Aorta (tissue), 5 donors: ENCODE measurements at regions not wholly inside any gene's neighbourhood (a gene's known extent, or its start where the extent isn't known, plus 50 kb on each side); places are given as distances from the start of the nearest gene placed in this dataset.

Source experiments
- ATAC-seq: fragments of 200-7000 bp; cut with Tn5 transposase; one replicate; pipeline ENCODE4 v1.9.1; 2022; ENCODE audit warnings: moderate library complexity; ENCODE audit not compliant: low FRiP score
- DNase-seq, 2 donors: peaks; one replicate each; pipeline ENCODE4 v3.0.0-alpha.2; 2020
- H3K27ac ChIP-seq, 2 donors: one replicate each; pipeline ENCODE4 v1.5.1; 2013; ENCODE audit warnings: low read length in 2 of 2, mild to moderate bottlenecking in 2 of 2, moderate library complexity in 2 of 2, control low read depth in 1 of 2, inconsistent platforms in 1 of 2, low read depth in 1 of 2
- H3K27me3 ChIP-seq, 2 donors: one replicate each; pipeline ENCODE4 v1.6.1; 2013; ENCODE audit warnings: control low read depth in 1 of 2, low read length in 1 of 2, mild to moderate bottlenecking in 1 of 2, moderate library complexity in 1 of 2; ENCODE audit not compliant: insufficient read depth in 2 of 2, control insufficient read depth in 1 of 2
- H3K36me3 ChIP-seq, 2 donors: one replicate each; pipeline ENCODE4 v1.6.1; 2013; ENCODE audit warnings: control low read depth in 1 of 2, low read length in 1 of 2, mild to moderate bottlenecking in 1 of 2; ENCODE audit not compliant: insufficient read depth in 2 of 2, control insufficient read depth in 1 of 2
- H3K4me1 ChIP-seq, 2 donors: one replicate each; pipeline ENCODE4 v1.6.1; 2013; ENCODE audit warnings: low read length in 2 of 2, control low read depth in 1 of 2, mild to moderate bottlenecking in 1 of 2, moderate library complexity in 1 of 2; ENCODE audit not compliant: insufficient read depth in 2 of 2, control insufficient read depth in 1 of 2
- H3K4me3 ChIP-seq, 2 donors: one replicate each; pipeline ENCODE4 v1.5.1; 2013; ENCODE audit warnings: low read length in 2 of 2, control low read depth in 1 of 2, mild to moderate bottlenecking in 1 of 2
- H3K9me3 ChIP-seq: one replicate; pipeline ENCODE4 v1.6.1; 2013; ENCODE audit warnings: mild to moderate bottlenecking, low read length; ENCODE audit not compliant: control insufficient read depth
- whole genome bisulfite sequencing, 2 donors: extraction: QIAGEN DNeasy Blood & Tissue Kit; methylation state at CpG; one replicate each; pipeline ENCODE4 v1.1.7; 2013; 5-methylcytosine and 5-hydroxymethylcytosine counted together
- intact Hi-C, 2 donors: fragments of 100-400 bp; cut with DNase I; formaldehyde crosslinking; loops; one replicate each; pipeline versions ENCODE4 v1.14.2 to v1.15.0; 2022
- donor health status: healthy with polysubstance abuse.
- donor health status: Bipolar disorder and iron deficiency.
- donor health status: DM: no; HTN: no; CAD: no.
- donor health status: DM: no; HTN: no; CAD: no.
- donor health status: DM: yes; HTN: yes; CAD: no.

DNA sequence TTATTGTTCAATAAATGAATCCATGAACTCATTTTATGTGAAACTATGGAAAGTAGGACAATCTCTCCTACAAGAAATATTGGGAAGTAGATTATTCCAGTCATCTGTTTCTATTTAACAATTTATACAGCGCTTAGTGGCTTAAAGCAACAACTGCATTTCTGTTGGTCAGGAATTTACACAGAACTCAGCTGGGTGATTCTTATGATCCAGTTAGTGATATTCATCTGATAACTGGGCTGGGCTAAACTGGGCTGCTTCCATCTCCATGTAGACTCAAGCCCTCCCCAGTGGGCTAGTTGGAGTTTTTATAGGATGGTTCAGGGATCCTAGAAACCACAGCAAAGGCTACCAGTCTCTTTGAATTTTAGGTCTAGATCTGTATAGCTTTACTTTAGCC, 497.9 kb upstream of the NEGR1 start:
- Histone ChIP-seq H3K4me3 (no peak overlapping the region), H3K4me1 (no peaks in the 10 kb centered on the region), H3K27me3 (no peaks in the 10 kb centered on the region), H3K9me3 (no peaks in the 10 kb centered on the region), H3K27ac (no peak overlapping the region), H3K36me3 (no peaks in the 10 kb centered on the region)
- ATAC-seq (no peak), DNase-seq (no peak)
- intact Hi-C loops = no loop called here
- WGBS, 2 donors = 90 to 91% methylated on average over 1 of the region's 1 CpG

DNA sequence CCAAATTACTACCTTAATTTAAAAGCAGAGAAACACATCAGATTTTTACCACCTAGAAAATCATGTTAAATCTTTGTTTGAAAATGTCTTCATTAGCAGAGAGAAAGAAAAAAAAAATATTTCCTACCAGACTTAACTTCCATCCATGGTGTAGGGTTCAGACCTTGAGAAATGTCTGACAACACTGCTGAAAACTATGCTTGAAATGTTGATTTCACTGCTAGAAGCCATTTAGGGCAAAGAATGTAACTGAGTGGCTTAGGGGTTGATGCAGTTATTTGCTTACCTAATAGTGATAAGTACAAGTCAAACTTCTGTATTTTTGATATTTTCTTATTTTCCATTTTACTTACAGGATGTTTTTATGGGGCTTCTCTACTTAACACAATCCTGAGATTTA, 495.6 kb upstream of the NEGR1 start:
- Histone ChIP-seq H3K4me1 (no peaks in the 10 kb centered on the region), H3K36me3 (no peaks in the 10 kb centered on the region), H3K27me3 (no peaks in the 10 kb centered on the region), H3K9me3 (no peaks in the 10 kb centered on the region), H3K27ac (peak overlapping the region in 1 of 2 donors; percentile 30), H3K4me3 (peak overlapping the region in 1 of 2 donors; percentile 34)
- no peak for DNase-seq
- intact Hi-C loops = no loop called here
- ATAC-seq = no peak

DNA sequence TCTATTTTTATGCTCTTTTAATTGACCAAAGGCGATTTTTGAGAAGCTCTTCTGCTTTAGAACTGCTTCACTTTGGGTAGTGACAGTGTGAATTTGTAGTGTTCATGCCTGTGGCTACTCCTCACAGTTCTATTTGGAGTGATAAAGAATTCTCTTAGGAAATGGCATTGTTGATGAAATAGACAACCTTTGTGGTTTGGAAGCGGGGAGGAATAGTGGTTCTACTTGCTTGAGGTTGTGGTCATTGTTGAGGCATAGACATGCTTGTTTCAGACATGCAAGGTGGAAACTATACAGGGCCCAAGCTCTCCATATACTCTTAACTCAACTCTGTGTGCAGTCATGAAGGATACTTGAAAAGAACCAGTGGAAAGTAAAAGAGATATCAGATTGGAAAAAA, 481.1 kb upstream of the NEGR1 start:
- WGBS, 2 donors = 78 to 84% methylated on average over 2 of the region's 2 CpGs
- H3K4me3 ChIP-seq = no peak overlapping the region
- H3K9me3 ChIP-seq = peaks cover 1% of the 10 kb centered on the region
- ATAC-seq = no peak
- H3K27ac ChIP-seq = no peak overlapping the region
- intact Hi-C loops = no loop called here
- H3K36me3 ChIP-seq = no peaks in the 10 kb centered on the region
- DNase-seq = no peak
- H3K4me1 ChIP-seq = no peaks in the 10 kb centered on the region
- H3K27me3 ChIP-seq = no peaks in the 10 kb centered on the region

DNA sequence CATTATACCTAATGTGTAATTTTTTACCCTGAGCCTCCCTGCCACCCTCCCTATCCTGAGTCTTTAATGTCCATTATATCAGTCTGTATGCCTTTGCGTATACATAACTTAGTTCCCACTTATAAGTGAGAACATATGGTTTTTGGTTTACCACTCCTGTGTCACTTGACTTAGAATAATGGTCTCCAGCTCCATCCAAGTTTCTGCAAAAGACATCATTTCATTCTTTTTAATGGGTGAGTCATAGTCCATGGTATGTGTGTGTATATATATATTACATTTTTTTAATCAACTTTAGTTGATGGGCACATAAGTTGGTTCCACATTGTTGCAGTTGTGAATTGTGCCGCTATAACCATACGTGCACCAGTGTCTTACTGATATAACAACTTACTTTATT, 477.1 kb upstream of the NEGR1 start:
- DNase-seq = no peak
- ATAC-seq = no peak
- Histone ChIP-seq H3K27me3 (no peaks in the 10 kb centered on the region), H3K36me3 (no peaks in the 10 kb centered on the region), H3K4me1 (no peaks in the 10 kb centered on the region), H3K9me3 (peaks cover 1% of the 10 kb centered on the region), H3K4me3 (no peak overlapping the region), H3K27ac (no peak overlapping the region)
- intact Hi-C loops = no loop called here
- WGBS, 2 donors = 59 to 71% methylated on average over 3 of the region's 3 CpGs

DNA sequence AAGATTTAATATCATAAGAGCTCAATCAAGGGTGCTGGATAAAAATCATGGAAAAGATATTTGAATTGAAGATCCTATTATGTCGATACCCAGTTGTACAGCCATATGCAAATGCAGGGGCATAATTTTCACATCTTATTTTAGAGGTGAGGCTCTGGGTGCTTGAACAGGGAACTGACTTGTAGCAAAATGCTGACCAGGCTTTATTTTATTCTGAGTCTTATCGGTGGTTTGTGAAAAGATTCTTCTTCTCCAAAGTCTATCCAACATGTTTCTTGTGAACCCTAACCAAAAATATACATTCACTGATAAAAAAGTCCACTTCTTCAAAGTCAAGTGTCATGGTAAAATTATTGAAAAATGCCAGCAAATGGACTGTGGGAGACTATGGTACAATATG, 475.5 kb upstream of the NEGR1 start:
- no peak for ATAC-seq
- 92 to 93% methylated on average over 2 of the region's 2 CpGs for WGBS, 2 donors

DNA sequence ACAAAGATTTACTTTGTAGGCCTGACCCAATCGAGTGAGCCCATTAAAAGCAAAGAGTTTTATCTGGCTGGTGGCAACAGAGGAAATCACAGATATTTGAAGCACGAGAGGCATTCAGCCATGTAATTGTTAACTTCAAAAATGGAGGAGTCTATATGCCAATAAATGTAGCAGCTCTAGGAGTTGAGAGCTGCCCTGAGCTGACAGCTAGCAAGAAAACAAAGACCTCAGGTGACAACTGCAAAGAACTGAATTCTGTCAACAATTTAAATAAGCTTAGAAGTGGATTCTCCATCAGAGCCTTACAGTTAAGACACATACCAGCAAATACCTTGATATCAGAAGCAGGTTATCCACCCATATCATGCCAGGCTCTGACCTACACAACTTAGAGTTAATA, 463.1 kb upstream of the NEGR1 start:
- ATAC-seq (no peak), DNase-seq (no peak)
- Histone ChIP-seq H3K4me3 (no peak overlapping the region), H3K27ac (no peak overlapping the region), H3K36me3 (no peaks in the 10 kb centered on the region), H3K9me3 (no peaks in the 10 kb centered on the region), H3K4me1 (peaks cover 0 to 3% of the 10 kb centered on the region in 2 donors), H3K27me3 (no peaks in the 10 kb centered on the region)
- 69 to 76% methylated on average over 2 of the region's 2 CpGs for WGBS, 2 donors
- intact Hi-C loops = no loop called here

More for the DNA sequence above, 475.5 kb upstream of the NEGR1 start:
- no peaks in the 10 kb centered on the region for H3K4me1 ChIP-seq
- H3K9me3 ChIP-seq = peaks cover 1% of the 10 kb centered on the region
- H3K27me3 ChIP-seq = no peaks in the 10 kb centered on the region
- H3K4me3 ChIP-seq = no peak overlapping the region
- intact Hi-C loops = no loop called here
- no peak for DNase-seq
- H3K27ac ChIP-seq = no peak overlapping the region
- H3K36me3 ChIP-seq = no peaks in the 10 kb centered on the region

DNA sequence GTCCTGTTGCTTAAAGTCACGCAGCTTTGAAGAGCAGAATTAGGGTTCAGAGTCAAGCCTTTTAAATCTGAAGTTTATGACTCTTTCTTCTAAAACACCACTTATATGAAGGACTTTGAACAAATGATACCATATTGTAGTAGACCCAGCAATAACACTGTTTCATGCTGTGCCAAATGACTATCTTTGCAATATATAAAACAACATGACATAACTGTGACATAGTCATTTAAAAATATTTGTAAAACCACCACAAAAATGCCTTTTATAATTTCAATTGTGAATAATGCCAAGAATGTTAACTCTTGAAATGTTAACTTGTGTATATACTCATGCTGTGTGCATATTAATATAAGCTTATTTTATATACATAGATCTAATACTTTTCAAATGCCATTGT, 452.1 kb upstream of the NEGR1 start:
- no peaks in the 10 kb centered on the region for H3K36me3 ChIP-seq
- intact Hi-C loops = no loop called here
- no peak overlapping the region for H3K4me3 ChIP-seq
- no peaks in the 10 kb centered on the region for H3K27me3 ChIP-seq
- no peak overlapping the region for H3K27ac ChIP-seq
- no peaks in the 10 kb centered on the region for H3K4me1 ChIP-seq
- 55 to 70% methylated on average over 1 of the region's 1 CpG for WGBS, 2 donors
- H3K9me3 ChIP-seq = peaks cover 2% of the 10 kb centered on the region
- ATAC-seq = no peak
- no peak for DNase-seq

DNA sequence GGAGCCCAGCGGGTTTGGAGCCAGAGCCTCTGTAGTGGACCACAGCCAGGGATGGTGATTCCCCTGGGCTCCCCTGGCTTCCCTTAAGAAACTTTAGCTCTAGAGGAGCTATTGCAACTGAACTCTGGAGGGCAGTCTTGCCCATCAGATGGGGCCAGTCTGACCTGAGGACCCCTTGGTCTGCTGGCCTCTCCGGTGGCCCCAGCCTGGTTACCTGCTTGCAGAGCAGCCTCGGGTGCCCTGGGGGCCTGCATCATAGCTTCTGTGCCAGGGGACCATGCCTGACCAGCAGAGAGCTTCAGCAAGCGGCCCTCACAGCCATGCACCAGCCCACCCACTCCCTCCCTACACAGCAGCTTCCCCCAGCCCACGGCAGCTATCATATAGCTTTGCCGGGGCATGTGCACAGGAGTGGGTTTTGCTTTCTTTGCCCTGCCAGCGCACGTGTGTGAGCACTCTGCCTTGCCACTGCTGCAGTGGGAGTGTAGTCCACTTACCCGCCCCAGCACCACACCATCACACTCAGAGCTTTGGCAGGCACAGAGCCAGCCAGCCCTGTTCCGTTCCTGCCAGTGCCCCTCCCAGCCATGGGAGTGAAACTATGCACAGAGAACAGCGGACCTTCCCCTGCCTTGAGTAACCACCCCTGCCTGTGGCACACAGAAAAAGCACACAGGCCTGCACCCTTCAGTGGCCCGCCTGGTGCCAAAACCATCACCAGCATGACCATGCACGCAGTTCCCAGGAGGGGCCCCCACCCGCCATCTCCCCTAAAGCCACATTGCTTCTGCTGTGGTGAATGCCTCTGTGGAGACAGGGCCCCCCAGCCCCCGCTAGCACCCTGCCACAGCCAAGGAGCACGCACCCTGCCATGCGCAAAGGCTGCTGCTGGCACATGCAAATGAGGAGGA, 442.9 kb upstream of the NEGR1 start:
- no peak overlapping the region for H3K4me3 ChIP-seq
- DNase-seq (peak; percentile 48 to 65), ATAC-seq (no peak)
- no peaks in the 10 kb centered on the region for H3K9me3 ChIP-seq
- H3K4me1 ChIP-seq = no peaks in the 10 kb centered on the region
- H3K27ac ChIP-seq = no peak overlapping the region
- intact Hi-C loops = no loop called here
- H3K36me3 ChIP-seq = no peaks in the 10 kb centered on the region
- no peaks in the 10 kb centered on the region for H3K27me3 ChIP-seq
- 45 to 49% methylated on average over 17 of the region's 17 CpGs for WGBS, 2 donors

DNA sequence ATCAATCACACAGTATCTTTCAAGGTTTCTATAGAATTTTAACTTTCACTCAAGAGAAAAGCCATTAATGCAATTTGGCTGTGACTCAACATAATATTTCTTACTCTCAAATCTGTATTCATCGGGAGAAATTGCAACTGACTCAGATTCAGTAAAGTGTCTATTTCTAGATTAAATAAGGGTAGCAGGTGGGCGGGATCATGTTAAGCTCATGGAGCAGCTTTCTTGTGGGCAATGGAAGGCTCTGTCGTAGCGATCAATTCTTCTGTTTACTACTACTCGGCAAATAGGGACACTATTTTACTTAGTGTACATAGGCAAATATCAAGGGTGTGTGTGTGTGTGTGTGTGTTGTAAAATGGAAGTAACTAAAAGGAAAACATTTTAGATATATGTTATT, 423.6 kb upstream of the NEGR1 start:
- Histone ChIP-seq H3K27me3 (no peaks in the 10 kb centered on the region), H3K9me3 (no peaks in the 10 kb centered on the region), H3K4me3 (no peak overlapping the region), H3K27ac (no peak overlapping the region), H3K36me3 (no peaks in the 10 kb centered on the region), H3K4me1 (no peaks in the 10 kb centered on the region)
- DNase-seq = no peak
- intact Hi-C loops = no loop called here
- WGBS, 2 donors = 91 to 94% methylated on average over 5 of the region's 5 CpGs
- no peak for ATAC-seq
